GM20000 (cell line): ENCODE measurements at regions not wholly inside any gene's neighbourhood (a gene's known extent, or its start where the extent isn't known, plus 50 kb on each side); places are given as distances from the start of the nearest gene placed in this dataset.

ENCODE experiments used
- DNase-seq: peaks from one replicate; pipeline ENCODE4 v3.0.0; 2012; ENCODE audit warnings: low spot score
- CTCF ChIP-seq: IDR thresholded peaks from 2 replicates; pipeline ENCODE4 v1.5.1; 2012; ENCODE audit warnings: mild to moderate bottlenecking, control low read depth; ENCODE audit errors: extremely low read depth, missing control alignments

- no peak for TF ChIP-seq CTCF
- DNase-seq, result no peak
Measured at GRCh38 chrX:95117556-95117955, 1443.5 kb downstream of the FAM133A start.

GRCh38 chrX:95145848-95146490, 1472.0 kb downstream of the FAM133A start:
- no peak for DNase-seq
- TF ChIP-seq CTCF, result no peak

- no peak for DNase-seq
- no peak for TF ChIP-seq CTCF
Measured at GRCh38 chrX:95152810-95153209, 1478.8 kb downstream of the FAM133A start.

DNA sequence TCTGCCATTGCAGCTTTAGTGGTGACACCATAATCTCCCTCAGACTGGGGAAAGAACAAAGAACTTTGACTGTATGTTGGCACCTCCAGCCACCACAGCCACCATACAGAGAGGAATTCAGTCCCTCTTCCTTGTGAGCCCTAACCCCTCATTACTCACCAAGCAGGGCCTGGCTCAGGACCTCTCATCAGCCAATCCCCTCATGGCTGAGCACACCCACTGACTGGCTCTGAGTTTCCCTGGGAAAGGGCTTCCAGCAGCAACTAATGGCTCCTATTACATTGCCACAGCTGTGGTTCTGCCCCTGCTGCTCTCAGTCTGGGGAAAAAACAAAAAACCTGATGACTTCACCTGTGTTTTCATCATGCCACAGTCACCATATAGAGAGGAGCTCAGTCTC, 1482.6 kb downstream of the FAM133A start:
- no peak for DNase-seq
- TF ChIP-seq CTCF, result no peak
